GM18517 (cell line): ENCODE measurements at regions not wholly inside any gene's neighbourhood (a gene's known extent, or its start where the extent isn't known, plus 50 kb on each side); places are given as distances from the start of the nearest gene placed in this dataset.

Experiments used
- ATAC-seq: cut with Tn5 transposase; IDR thresholded peaks from one replicate; pipeline ENCODE4 v1.9.1; 2021; ENCODE audit warnings: mild to moderate bottlenecking, moderate library complexity; ENCODE audit not compliant: unreplicated experiment

DNA sequence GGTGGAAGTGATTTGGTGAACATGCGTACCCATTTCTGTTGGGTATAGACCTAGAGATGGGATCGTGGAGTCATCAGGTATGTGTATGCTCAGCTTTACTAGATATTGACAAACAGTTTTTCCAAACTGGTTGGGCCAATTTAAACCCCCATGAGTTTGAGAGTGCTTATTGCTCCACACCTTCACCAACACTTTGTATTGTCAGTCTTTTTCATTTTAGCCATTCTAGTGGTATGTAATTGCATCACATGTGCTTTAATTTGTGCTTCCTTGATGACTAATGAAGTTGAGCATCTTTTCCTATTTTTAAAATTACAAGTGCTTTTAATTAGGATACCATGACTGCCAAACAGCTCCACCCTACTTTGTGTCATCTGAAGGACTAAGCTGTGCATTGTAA is 158.9 kb upstream of the AKIRIN2 start:
- ATAC-seq, result no peak

DNA sequence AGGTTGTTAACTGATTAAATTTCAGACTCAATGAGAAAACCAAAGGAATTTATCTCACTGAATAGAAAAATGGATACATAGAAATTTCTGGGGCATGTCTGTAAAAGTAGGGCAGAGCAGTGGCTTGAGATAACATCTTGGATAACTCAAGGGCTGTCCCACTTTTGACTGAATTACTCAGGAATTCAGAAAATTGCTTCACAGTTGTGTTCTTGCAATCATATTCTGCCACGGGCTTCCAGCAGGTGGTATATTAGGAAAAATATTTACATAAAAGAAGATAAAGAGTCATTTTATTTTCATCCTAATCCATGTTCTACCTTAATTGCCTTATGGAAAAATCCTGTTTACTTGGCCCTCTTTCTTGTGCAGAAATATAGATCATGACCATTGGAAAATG is 156.4 kb upstream of the AKIRIN2 start:
- ATAC-seq, result no peak

DNA sequence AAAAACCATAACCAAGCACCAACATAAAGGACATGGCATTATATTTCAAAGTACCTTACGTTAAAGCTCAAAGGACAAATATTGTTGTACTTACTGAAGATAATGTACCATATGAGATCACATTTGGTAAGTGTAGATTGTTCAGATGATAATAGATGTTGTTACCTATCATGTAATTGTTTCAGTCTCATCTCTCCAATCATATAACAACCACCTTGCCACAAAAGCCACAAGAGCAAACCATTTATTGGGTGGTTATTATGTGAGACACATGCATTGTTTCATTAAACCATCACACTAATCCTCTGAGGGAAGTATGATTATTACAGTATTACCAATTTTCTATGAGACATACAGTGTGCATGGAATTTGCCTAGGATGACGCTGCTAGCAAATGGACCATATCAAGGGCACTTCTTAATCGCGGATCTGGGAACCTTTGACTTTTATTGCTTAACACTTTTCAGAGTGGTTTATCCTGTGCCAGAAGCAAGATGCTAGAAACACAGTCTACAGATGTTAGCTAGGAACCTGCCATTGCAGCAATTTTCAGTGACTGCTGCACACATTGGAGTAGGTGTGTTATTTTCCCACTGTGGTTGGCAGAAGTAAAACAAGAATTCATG is 149.8 kb upstream of the AKIRIN2 start:
- ATAC-seq, result no peak

DNA sequence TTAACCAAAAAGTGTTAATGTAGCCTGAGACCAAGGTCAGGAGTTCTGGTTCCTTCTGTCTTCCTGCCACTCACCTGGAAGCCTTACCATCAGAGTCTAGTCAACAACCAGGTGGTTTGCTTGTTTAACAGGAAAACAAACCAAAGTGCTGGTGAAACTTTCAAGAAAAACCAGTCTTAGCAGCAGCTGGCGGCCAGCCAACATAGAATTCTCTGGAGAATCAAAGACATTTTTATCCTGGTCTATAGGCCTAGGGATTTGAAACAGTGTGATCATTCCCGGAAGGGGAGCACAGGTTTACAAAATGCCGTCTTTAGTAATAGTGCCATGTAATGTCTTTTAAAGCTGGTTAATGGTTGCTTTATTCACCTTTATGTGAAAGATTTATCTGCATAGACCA is 146.6 kb upstream of the AKIRIN2 start:
- no peak for ATAC-seq

DNA sequence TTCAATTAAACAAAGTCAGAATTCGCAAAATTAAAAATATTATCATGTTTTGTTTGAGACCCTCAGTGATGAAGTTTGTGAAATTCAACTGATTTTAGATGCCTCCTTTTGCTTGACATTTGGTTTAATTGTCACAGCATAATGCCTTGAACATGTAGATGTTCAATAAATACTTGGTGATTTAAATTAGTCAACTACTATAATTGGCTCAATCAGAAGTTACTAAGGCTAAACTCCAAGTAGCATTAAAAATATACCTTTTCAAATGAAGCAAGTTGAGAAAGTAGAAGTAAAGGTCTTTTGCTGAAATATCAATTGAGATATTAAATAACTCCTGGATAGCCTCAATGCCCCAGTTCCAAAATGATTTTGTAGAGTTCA is 145.8 kb upstream of the AKIRIN2 start:
- no peak for ATAC-seq

GRCh38 chr6:87847135-87847829 is 145.2 kb upstream of the AKIRIN2 start:
- no peak for ATAC-seq

- ATAC-seq, result no peak
These were observed 144.4 kb upstream of the AKIRIN2 start for GRCh38 chr6:87846434-87846833.

DNA sequence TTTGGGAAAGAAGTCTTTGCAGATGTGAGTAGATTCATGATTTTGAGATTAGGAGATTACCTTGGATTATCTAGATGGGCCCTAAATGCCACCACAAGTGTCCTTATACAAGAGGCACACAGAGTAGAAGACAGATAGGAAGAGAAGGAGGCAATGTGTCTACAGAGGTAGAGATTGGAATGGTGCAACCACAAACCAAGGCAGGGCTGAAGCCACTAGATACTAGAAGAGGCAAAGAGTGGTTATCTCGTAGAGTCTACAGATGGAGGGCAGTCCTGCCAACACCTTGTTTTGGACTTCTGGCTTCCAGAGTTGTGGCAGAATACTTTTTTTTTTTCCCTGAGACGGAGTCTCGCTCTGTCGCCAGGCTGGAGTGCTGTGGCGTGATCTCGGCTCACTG is 138.3 kb upstream of the AKIRIN2 start:
- no peak for ATAC-seq

GRCh38 chr6:87837876-87838275 is 135.8 kb upstream of the AKIRIN2 start:
- no peak for ATAC-seq

DNA sequence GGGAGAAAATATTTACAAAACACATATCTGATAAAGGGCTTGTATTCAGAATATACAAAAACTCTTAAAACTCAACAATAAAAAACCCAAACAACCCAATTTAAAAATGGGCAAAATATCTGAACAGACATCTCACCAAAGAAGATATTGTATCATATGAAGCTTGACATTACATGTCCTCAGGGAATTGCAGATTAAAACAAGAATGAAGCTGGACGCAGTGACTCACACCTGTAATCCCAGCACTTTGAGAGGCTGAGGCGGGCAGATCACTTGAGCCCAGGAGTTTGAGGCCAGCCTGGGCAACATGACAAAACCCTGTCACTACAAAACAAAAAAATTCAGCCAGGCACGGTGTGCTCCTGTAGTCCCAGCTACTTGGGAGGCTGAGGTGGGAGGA is 135.4 kb upstream of the AKIRIN2 start:
- no peak for ATAC-seq

DNA sequence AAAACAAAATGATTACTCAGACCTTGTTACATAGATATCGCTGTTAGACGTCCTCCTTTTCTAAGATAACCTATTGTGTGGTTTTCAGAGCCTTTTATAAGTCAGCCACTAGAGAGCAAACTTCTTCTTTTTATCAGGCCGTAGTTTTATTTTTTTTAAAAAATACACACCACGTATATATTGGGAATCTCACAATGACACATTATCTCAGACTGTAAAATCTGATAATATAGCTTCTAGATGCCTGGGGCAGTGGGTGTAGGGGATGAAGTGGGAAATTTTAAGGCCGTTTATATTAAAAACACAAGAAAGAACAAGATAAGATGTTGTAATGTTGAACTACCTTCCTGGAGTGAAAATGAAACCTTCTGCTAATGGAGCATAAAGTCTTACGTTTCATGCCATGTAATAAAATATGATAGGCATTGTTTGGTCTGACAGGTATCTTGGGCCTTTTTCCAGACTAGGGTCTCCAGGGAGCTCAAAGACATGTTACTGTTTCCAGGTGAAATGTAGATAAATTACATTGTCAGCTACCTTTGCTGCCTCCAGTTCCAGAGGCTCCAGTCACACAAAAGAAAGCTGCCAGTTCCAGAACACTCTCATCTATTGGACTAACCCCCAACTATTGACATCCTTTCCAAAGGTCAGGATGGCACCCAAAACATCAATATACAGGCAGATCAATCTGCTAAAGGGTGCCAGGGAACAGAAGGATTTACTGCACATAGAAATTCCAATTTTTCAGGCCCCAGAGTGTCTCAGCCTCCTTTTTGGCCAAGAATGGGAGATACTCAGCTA is 130.2 kb upstream of the AKIRIN2 start:
- peak; percentile 71 for ATAC-seq

DNA sequence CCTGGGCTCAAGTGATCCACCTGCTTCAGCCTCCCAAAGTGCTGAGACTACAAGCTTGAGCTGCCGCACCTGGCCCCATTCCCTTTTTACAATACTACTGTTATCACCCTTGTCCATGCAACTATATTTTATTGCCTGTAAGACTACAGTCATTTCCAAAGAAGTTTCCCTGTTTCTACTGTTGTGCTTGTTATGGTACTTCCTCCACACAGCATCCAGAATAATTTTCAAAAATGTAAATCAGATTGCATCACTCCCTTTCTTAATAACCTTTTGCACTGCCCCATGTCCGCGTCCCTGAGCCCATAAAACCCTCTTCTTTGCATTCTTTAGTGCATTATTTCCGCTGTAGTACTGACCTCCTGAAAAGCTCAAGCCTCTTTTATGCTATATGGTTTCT is 128.9 kb upstream of the AKIRIN2 start:
- ATAC-seq, result no peak

DNA sequence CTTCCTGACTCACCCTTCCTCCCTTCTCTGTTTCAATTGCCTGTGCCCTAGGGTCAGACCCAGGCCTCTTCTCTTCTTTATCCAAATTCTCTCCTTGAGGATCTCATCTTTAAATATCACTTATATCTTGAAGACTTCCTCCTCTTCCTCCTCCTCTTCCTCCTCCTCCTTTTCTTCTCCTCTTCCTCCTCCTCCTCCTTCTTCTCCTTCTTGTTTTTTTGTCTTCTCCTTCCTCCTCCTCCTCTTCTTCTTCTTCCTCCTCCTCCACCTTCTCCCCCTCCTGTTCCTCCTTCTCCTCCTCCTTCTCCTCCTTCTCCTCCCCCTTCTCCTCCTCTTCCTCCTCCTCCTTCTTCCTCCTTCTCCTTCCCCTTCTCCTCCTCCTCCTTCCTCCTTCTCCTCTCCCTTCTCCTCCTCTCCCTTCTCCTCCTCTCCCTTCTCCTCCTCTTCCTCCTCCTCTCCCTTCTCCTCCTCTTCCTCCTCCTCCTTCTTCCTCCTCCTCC is 127.6 kb upstream of the AKIRIN2 start:
- ATAC-seq, result no peak

DNA sequence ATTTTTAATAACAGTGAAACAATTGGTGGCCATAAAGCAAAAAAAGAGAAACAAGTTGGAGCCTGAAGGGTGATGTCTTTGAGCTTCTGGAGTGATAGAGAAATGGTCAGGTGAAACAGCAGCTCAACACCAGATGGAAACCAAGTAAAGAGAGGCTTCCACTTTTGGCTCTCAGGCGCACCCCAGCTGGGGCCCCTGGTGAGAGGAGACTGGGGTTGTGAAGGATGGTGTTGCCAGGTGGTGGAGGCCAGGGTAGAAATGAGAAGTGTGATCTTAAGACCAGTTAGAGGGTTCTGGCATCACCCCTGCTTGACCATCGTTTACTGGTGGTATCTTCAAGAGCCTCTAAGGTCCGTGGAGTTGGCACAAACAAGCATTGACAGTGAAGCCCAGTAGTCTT is 126.0 kb upstream of the AKIRIN2 start:
- ATAC-seq, result no peak

- no peak for ATAC-seq
These were observed 125.3 kb upstream of the AKIRIN2 start for GRCh38 chr6:87827346-87827745.

- ATAC-seq, result no peak
These were observed 124.4 kb upstream of the AKIRIN2 start for GRCh38 chr6:87826424-87826823.

- peak; percentile 66 for ATAC-seq
These were observed 123.8 kb upstream of the AKIRIN2 start for GRCh38 chr6:87825821-87826221.

GRCh38 chr6:87824958-87825491 is 123.0 kb upstream of the AKIRIN2 start:
- no peak for ATAC-seq

DNA sequence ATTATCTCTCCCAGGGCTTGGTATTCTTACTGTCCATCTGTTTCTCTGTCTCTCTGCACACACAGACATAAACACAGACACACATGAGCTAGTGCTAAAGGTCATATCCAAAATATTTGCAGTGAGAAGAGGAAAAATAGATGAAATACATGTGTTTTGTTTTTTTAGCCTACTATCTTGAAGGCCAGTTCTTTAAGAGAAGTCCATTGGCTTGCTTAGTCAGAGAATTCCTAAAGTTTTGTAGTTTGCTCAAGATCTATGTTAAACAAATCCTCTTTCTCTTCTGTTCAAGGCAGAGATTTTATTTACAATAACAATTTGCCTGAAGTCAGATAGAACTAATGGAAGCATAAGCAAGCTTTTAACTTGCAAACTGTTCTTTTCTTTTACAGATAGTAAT is 120.0 kb upstream of the AKIRIN2 start:
- ATAC-seq, result no peak

GRCh38 chr6:87820343-87820984 is 118.4 kb upstream of the AKIRIN2 start:
- ATAC-seq, result no peak

DNA sequence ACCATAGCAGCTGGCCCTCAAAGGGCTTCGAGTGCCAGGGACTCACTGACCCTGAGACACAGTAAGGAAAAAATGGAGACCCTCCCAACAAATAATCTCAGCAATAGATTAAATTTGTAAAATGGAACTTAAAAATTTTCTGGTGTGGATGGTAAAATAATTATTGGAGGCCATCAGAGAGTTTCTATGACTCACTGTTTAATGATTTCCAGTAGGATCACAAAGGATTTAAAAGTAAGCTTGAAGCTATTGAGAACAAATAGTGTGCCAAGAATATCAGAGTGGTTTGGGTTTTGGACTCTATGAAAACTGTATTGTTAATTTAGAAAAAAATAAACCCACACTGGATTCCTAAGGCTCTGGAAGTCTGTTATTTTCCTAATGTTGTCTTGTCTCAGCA is 115.2 kb upstream of the AKIRIN2 start:
- ATAC-seq, result no peak
